ENCODE measurements at regions not wholly inside any gene's neighbourhood (a gene's known extent, or its start where the extent isn't known, plus 50 kb on each side); places are given as distances from the start of the nearest gene placed in this dataset.

- TF ChIP-seq RFX5 (IDR thresholded peaks at IDR 0.05; ENCODE audit: low read length), result no peak
- no peak for TF ChIP-seq ELF1 (IDR thresholded peaks at IDR 0.05)
- TF ChIP-seq PBX3 (IDR thresholded peaks at IDR 0.05), result no peak
- TF ChIP-seq EP300 (IDR thresholded peaks at IDR 0.05; ENCODE audit: borderline replicate concordance in 1 of 2, low read depth in 1 of 2, low read length in 1 of 2), result no peak
- TF ChIP-seq FOSL2 (IDR thresholded peaks at IDR 0.05; ENCODE audit: borderline replicate concordance, low read depth), result no peak
- TF ChIP-seq MXI1 (IDR thresholded peaks at IDR 0.05; ENCODE audit: low read depth, low read length), result no peak
- no peak for DNase-seq
- Histone ChIP-seq H2AFZ (ENCODE audit: low read depth) (no peak overlapping the region), H3F3A (replicated peaks; ENCODE audit: insufficient read depth) (no peaks in the 10 kb centered on the region), H3K79me2 (ENCODE audit: insufficient read depth) (no peaks in the 10 kb centered on the region), H3K4me1 (ENCODE audit: control insufficient read depth in 1 of 2, insufficient read depth in 2 of 2, low read depth in 1 of 2, low read length in 1 of 2) (no peaks in the 10 kb centered on the region), H3K27me3 (ENCODE audit: insufficient read depth) (peaks cover 11% of the 10 kb centered on the region; the same call in 1 of the 2 replicates), H4K20me1 (ENCODE audit: insufficient read depth) (no peaks in the 10 kb centered on the region), H3K4me3 (ENCODE audit: low read depth in 2 of 2, low read length in 1 of 2) (no peak overlapping the region), H3K9me3 (no peaks in the 10 kb centered on the region), H3K9ac (no peak overlapping the region), H3K36me3 (replicated peaks in 1 of 2; ENCODE audit: control insufficient read depth in 1 of 2, insufficient read depth in 2 of 2, low read length in 1 of 2) (no peaks in the 10 kb centered on the region), H3K27ac (ENCODE audit: low read depth in 2 of 2, low read length in 1 of 2) (no peak overlapping the region), H3K9me2 (no peaks in the 10 kb centered on the region), H3K4me2 (no peak overlapping the region)
- POLR2A ChIA-PET, result no interaction called here
- 56% methylated on average over 10 of the region's 11 CpGs for WGBS (ENCODE audit: low lambda C conversion rate)
- CTCF ChIA-PET, result no interaction called here
Observed at GRCh38 chr2:236754271-236754944, 184.8 kb downstream of the ACKR3 start.

- no peaks in the 10 kb centered on the region for H3F3A ChIP-seq (replicated peaks; ENCODE audit: insufficient read depth)
- no peak overlapping the region for H3K4me2 ChIP-seq
- no peaks in the 10 kb centered on the region for H4K20me1 ChIP-seq (ENCODE audit: insufficient read depth)
- no peak overlapping the region for H3K27ac ChIP-seq (ENCODE audit: low read depth in 2 of 2, low read length in 1 of 2)
- H3K79me2 ChIP-seq (ENCODE audit: insufficient read depth), result no peaks in the 10 kb centered on the region
- CTCF ChIA-PET, result no interaction called here
- H3K36me3 ChIP-seq (replicated peaks in 1 of 2; ENCODE audit: control insufficient read depth in 1 of 2, insufficient read depth in 2 of 2, low read length in 1 of 2), result no peaks in the 10 kb centered on the region
- WGBS (ENCODE audit: low lambda C conversion rate), result 60% methylated on average over 5 of the region's 5 CpGs
- H3K9ac ChIP-seq, result no peak overlapping the region
- DNase-seq, result no peak
- no peak overlapping the region for H3K4me3 ChIP-seq (ENCODE audit: low read depth in 2 of 2, low read length in 1 of 2)
- no peaks in the 10 kb centered on the region for H3K9me3 ChIP-seq
- no peaks in the 10 kb centered on the region for H3K9me2 ChIP-seq
- H3K27me3 ChIP-seq (ENCODE audit: insufficient read depth), result peaks cover 11% of the 10 kb centered on the region; the same call in 1 of the 2 replicates
- H3K4me1 ChIP-seq (ENCODE audit: control insufficient read depth in 1 of 2, insufficient read depth in 2 of 2, low read depth in 1 of 2, low read length in 1 of 2), result no peaks in the 10 kb centered on the region
- POLR2A ChIA-PET, result no interaction called here
- H2AFZ ChIP-seq (ENCODE audit: low read depth), result no peak overlapping the region
- TF ChIP-seq RAD21 (IDR thresholded peaks at IDR 0.05; ENCODE audit: low read length) (no peak), USF1 (IDR thresholded peaks at IDR 0.05; ENCODE audit: borderline replicate concordance, low read depth) (no peak), NFIC (IDR thresholded peaks at IDR 0.05; ENCODE audit: borderline replicate concordance) (no peak), NRF1 (IDR thresholded peaks at IDR 0.05; ENCODE audit: low read depth, low read length) (no peak), POLR2AphosphoS5 (IDR thresholded peaks at IDR 0.05; ENCODE audit: low read depth, low read length) (no peak), IRF3 (IDR thresholded peaks at IDR 0.05; ENCODE audit: low read depth, low read length) (no peak), RFX5 (IDR thresholded peaks at IDR 0.05; ENCODE audit: low read length) (no peak), TAF1 (IDR thresholded peaks at IDR 0.05; ENCODE audit: borderline replicate concordance, low read depth, low read length) (no peak), SIN3A (IDR thresholded peaks at IDR 0.05; ENCODE audit: borderline replicate concordance, low read depth, low read length) (no peak), EZH2phosphoT487 (IDR thresholded peaks at IDR 0.05; ENCODE audit: borderline replicate concordance, low read depth) (no peak), GABPA (IDR thresholded peaks at IDR 0.05; ENCODE audit: low read depth) (no peak), JUND (IDR thresholded peaks at IDR 0.05) (no peak), GATA2 (CRISPR knock-in tag; IDR thresholded peaks at IDR 0.05) (no peak)
- TF ChIP-seq, protein P1, sequence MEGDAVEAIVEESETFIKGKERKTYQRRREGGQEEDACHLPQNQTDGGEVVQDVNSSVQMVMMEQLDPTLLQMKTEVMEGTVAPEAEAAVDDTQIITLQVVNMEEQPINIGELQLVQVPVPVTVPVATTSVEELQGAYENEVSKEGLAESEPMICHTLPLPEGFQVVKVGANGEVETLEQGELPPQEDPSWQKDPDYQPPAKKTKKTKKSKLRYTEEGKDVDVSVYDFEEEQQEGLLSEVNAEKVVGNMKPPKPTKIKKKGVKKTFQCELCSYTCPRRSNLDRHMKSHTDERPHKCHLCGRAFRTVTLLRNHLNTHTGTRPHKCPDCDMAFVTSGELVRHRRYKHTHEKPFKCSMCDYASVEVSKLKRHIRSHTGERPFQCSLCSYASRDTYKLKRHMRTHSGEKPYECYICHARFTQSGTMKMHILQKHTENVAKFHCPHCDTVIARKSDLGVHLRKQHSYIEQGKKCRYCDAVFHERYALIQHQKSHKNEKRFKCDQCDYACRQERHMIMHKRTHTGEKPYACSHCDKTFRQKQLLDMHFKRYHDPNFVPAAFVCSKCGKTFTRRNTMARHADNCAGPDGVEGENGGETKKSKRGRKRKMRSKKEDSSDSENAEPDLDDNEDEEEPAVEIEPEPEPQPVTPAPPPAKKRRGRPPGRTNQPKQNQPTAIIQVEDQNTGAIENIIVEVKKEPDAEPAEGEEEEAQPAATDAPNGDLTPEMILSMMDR (IDR thresholded peaks at IDR 0.05), result no peak
- TF ChIP-seq, protein P2, sequence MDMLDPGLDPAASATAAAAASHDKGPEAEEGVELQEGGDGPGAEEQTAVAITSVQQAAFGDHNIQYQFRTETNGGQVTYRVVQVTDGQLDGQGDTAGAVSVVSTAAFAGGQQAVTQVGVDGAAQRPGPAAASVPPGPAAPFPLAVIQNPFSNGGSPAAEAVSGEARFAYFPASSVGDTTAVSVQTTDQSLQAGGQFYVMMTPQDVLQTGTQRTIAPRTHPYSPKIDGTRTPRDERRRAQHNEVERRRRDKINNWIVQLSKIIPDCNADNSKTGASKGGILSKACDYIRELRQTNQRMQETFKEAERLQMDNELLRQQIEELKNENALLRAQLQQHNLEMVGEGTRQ (IDR thresholded peaks at IDR 0.05; ENCODE audit: borderline replicate concordance, low read depth, low read length), result no peak
Observed at GRCh38 chr2:236755278-236755840, 185.7 kb downstream of the ACKR3 start.
